OCI-LY7 (cell line): ENCODE measurements at regions not wholly inside any gene's neighbourhood (a gene's known extent, or its start where the extent isn't known, plus 50 kb on each side); places are given as distances from the start of the nearest gene placed in this dataset.

ENCODE experiments used
- EZH2phosphoT487 ChIP-seq: fragments of 200-600 bp; sonication (generic); IDR thresholded peaks from 2 replicates; pipeline ENCODE4 v1.6.1; 2018; ENCODE audit warnings: low read depth, borderline replicate concordance, mild to moderate bottlenecking, mixed run types, antibody characterized with exemption, low read length, moderate library complexity, mixed read lengths
- TF ChIP-seq, protein P1 (sequence below): fragments of 200-600 bp; sonication (generic); conservative IDR thresholded peaks from 2 replicates; pipeline ENCODE4 v1.5.1; 2014; ENCODE audit warnings: mild to moderate bottlenecking, antibody characterized with exemption, low read length, moderate library complexity, mixed read lengths

- TF ChIP-seq, protein P1, sequence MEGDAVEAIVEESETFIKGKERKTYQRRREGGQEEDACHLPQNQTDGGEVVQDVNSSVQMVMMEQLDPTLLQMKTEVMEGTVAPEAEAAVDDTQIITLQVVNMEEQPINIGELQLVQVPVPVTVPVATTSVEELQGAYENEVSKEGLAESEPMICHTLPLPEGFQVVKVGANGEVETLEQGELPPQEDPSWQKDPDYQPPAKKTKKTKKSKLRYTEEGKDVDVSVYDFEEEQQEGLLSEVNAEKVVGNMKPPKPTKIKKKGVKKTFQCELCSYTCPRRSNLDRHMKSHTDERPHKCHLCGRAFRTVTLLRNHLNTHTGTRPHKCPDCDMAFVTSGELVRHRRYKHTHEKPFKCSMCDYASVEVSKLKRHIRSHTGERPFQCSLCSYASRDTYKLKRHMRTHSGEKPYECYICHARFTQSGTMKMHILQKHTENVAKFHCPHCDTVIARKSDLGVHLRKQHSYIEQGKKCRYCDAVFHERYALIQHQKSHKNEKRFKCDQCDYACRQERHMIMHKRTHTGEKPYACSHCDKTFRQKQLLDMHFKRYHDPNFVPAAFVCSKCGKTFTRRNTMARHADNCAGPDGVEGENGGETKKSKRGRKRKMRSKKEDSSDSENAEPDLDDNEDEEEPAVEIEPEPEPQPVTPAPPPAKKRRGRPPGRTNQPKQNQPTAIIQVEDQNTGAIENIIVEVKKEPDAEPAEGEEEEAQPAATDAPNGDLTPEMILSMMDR = no peak
- TF ChIP-seq EZH2phosphoT487 = no peak
These were observed 230.7 kb downstream of the ENGASE start for GRCh38 chr17:79305376-79305767.
